ENCODE measurements at regions not wholly inside any gene's neighbourhood (a gene's known extent, or its start where the extent isn't known, plus 50 kb on each side); places are given as distances from the start of the nearest gene placed in this dataset.

DNA sequence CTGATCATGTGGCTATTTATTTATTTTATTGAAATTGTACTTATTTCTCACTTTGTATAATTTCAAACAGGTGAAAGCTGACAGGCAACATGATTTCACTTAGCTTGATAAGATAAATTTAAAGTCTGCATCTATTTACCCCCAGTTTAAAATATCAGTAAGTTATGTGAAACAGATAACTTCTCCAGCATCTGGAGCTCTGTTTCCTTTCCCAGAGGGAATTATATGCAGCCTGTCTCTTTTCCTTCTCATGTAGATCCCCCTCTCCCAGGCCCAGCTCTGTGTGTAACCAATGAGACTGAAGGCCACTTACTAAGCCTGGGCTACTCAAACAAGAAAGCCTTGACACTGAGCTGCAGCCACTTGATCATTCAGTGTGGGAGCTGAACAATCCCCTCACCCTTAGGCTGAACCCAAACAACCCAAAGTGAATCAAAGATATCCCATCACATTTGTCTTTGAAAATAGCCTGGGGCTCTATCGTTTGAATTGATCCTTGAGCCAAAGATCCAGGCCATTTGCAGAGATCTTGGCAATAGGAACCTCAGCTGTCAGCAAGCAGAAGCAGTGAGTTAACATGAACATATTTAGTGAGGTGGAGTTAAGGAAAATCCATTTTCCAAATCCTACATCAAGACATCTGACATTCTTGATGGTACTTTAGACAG is 383.9 kb downstream of the TGFB2 start:
- no peak for DNase-seq

- no peak for DNase-seq
Observed at GRCh38 chr1:218735436-218736032, 390.4 kb downstream of the TGFB2 start.

GRCh38 chr1:218739426-218739825 is 394.3 kb downstream of the TGFB2 start:
- DNase-seq = no peak

GRCh38 chr1:218741852-218742251 is 396.7 kb downstream of the TGFB2 start:
- no peak for DNase-seq

DNA sequence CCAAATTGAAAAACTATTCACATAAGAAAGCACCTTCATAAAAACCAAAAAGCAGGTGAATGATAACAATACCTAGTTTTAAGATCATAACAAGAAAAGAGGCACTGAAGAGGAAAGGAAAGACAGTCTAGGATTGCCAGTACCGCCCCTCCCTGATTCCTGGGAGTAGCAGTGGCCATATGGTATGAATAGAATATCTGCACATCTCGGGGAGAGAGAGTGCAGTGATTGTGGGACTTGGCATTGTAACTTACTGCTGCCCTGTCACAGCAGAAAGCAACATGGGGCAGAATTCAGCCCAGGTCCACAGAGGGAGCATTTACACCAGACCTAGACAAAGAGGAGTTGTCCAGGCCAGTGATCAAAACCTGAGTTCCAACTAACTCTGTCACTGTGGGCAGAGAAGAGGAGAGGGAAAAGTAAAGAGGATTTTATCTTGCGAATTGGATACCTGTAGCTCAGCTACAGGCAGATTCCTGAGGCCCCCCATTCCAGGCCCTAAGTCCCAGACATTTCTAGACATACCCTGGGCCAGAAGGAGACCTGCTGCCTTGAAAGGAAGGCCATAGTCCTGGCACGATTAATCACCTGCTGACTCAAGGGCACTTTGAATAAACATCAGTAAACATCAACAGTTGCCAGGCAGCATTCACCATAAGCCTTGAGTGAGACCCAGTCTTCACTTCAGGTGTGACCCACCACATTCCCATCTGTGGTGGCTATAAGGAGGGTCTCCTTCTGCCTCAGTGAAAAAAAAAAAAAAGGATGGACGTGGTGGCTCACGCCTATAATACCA is 397.5 kb downstream of the TGFB2 start:
- DNase-seq = no peak

DNA sequence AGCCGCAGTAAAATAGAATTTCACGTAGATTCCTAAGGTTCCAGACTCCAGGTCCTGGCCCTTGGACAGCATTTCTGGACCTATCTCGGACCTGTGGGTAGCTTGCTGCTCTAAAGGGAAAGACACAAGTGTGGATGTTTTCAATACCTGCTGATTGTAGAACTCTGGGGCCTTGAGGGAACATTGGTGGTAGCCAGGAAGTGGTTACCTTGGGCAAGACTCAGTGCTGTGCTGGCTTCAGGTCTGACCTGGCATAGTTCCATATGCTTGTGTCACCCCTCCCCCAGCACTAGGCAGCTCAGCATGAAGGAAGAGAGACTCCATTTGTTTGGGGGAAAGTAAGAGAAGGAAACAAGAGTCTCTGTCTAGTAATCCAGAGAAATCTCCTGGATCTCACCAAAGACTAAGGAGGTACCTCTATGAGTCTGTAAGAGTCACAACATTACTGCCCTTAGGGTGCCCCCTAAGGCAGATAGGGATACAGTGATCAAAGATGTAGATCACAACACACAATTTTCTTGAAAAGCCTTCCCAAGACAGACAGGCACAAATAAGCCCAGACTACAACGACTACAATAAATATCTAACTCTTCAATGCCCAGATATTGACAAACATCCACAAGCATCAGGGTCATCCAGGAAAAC is 398.8 kb downstream of the TGFB2 start:
- DNase-seq = no peak

GRCh38 chr1:218748071-218748470 is 402.9 kb downstream of the TGFB2 start:
- no peak for DNase-seq

- no peak for DNase-seq
Observed at GRCh38 chr1:218750216-218750970, 405.3 kb downstream of the TGFB2 start.

DNA sequence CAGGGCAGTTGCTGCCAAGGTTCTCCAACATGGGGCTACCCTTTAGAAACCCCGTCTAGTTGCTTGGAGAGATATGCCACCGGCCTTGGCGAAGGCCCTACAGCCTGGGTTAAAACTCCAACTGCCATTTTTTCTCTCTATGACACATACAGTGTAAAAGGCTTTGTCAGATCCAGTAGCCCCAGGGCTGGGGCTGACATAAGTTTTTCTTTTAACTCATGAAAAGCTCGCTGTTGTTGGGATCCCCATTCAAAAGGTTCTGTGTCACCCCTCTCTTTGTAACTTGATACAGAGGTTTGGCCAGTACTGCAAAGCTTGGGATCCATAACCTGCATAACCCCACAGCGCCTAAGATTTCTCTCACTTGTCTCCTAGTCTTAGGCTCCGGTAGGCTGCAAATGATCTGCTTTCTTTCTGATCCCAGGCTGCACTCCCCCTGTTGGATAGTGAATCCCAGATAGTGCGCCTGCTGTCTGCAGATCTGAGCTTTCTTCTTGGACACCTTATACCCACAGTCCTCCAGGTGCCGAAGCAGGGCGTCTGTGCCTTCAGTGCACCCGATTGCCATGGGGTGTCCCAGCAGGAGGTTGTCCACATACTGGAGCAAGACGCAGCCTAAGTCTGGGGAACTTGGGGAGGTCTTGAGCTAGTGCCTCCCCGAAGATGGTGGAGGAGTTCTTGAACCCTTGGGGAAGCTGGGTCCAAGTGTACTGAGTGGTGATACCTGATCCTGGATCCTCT is 406.2 kb downstream of the TGFB2 start:
- no peak for DNase-seq

DNA sequence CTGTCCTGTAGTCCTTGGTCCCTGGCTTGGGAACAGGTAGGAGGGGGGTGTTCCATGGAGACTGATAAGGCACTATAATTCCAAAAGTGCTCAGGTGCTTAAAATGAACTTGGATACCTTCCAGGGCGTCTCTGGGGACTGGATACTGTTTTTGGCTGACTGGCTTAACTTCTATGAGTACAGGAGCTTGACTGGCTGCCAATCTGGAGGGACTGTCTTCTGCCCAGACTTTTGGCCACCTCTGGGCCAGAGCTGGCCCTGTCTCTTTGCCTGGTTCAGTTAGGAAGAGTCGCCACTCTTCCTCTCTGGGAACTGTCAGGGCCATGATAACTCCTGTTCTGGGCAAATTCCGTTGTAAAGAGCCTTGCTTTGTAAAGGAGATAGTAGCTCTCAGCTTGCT is 407.0 kb downstream of the TGFB2 start:
- no peak for DNase-seq

- no peak for DNase-seq
Observed at GRCh38 chr1:218754477-218754876, 409.3 kb downstream of the TGFB2 start.

DNA sequence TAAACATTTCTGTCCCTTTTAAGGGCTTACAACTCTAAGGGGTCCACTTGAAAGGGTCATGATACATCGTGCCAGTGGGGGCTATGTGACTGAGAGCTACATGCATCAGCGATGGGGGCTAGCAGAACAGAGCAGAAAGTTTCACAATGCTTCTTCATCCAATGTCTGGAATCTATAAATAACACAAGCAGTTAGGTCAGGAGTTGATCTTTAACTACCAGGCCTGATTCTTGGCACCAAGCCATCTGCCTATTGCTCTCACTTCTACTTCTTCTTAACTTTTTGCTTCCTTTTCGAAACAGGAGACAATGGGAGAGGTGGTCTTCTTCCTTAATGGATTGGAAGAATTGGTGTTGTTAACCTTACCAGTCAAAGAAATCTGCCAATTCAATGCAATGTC is 410.0 kb downstream of the TGFB2 start:
- DNase-seq = no peak

GRCh38 chr1:218759795-218760194 is 413.9 kb upstream of the LYPLAL1 start:
- DNase-seq = no peak

DNA sequence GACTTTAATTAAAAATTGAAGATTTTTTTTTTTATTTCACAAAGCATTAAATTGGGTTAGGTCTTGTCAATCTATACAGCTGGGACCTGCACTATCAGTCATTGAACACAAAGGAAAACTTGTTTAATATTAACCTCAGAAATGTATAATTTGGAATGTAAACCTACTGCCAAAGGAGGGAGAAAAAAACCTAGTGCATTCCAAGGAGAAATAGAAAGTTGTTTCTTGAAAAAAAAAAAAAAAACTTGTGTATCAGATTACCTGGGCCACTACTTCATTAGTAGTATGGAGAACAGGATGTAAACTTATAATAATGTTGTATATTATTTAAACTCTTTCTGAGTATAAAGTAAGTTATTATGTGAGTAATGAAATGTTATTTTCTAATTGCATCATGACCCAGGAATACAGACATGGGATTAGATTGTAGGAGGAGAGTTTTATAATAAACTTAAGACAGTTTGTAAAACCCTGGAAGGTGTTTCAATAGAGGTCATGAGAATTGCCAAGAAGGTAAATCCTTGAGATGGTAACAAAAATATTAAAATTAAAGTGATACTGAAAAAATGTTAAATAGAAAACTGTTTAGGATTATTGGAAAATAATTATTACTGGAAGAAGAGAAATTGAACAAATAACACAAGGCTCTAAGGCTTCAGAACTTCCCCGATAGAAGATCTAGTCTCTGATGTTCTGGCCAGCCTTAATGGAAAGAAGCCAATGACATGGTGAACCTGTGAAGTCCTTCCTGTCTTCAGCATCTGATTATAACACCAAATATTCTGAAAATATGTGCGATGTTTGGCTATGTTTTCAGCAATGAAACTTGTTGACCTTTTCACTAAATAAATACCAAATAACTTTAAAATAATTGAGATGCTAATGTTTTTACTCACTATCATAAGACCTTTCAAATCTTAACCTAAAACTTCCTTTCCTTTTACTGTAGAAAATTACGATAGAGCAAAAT is 412.8 kb upstream of the LYPLAL1 start:
- DNase-seq = no peak

DNA sequence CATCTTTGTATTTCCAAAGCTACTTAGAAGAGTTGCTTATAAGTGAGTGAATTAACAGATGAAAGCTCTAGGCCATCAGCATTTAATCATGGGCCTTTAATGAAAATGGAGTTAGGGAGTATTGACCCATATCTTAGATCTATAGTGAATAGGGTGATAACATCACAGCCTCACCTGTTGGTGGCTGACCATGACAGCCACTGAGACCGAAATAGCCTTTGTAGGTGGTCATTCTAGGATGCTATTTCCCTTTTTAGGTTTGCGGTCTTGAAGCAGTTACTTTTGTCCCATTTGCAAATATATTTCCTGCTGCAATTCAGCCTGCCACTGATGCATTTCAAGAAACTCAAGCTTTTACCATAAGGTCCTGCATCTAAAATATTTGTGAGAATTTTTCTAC is 410.1 kb upstream of the LYPLAL1 start:
- no peak for DNase-seq

- DNase-seq = no peak
Observed at GRCh38 chr1:218765753-218766152, 407.9 kb upstream of the LYPLAL1 start.

- no peak for DNase-seq
Observed at GRCh38 chr1:218771931-218772330, 401.7 kb upstream of the LYPLAL1 start.

GRCh38 chr1:218772575-218772974 is 401.1 kb upstream of the LYPLAL1 start:
- DNase-seq = no peak

- no peak for DNase-seq
Observed at GRCh38 chr1:218775501-218776021, 398.1 kb upstream of the LYPLAL1 start.

DNA sequence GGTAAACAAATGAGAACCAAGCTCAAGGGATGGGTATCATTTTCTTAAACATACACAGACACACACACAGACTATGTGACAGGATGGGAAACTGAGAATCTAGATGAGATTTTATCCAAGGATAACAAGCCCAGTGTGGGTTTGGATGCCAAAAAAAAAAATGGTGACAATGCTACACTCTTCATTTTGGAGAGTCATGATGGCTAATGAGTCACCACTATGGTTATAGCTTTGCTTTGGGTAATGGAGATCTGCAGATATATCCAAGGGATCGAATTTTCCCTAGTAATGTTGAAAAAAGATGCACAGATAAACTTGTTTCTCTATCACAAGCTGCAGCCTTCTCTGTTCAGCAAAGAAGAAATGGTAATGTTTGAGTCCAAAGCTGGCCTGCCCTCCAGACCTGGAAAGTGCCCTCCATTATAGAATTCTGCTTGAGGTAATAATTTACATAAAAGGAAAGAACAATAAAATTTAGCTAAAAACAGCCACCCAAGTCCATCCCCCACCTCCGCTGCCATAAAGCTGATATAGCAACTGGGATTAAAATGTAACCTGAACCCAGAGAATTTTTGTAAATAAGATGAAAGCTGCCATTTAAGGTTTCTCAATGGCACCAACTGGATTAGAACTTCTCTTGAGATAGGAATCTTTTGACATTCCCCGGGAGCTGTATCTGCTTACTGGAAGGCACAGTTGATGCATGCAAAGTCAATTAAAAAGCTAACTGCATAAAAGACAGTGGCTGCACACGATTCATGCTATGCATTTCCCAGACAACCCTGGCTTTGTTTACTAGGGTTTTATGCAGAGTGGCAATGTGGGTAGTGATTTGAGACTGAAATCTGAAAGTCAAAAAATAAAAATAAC is 395.2 kb upstream of the LYPLAL1 start:
- no peak for DNase-seq
